Mesendoderm (in vitro differentiated cells): ENCODE measurements at regions not wholly inside any gene's neighbourhood (a gene's known extent, or its start where the extent isn't known, plus 50 kb on each side); places are given as distances from the start of the nearest gene placed in this dataset.

Experiments used
- DNase-seq: peaks from one replicate; pipeline ENCODE4 v3.0.0; 2013
- H2AK5ac ChIP-seq: 2 replicates; pipeline ENCODE4 v1.6.1; 2013; ENCODE audit warnings: low read length, inconsistent platforms
- H2BK120ac ChIP-seq: 2 replicates; pipeline ENCODE4 v1.6.1; 2013; ENCODE audit warnings: low read depth, mild to moderate bottlenecking, low read length, moderate library complexity, mixed read lengths
- H2BK15ac ChIP-seq: replicated peaks from 2 replicates; pipeline ENCODE4 v1.6.1; 2013; ENCODE audit warnings: low read depth, mild to moderate bottlenecking, moderate library complexity
- H2BK5ac ChIP-seq: 2 replicates; pipeline ENCODE4 v1.6.1; 2013; ENCODE audit warnings: low read length, inconsistent platforms
- H3K18ac ChIP-seq: 2 replicates; pipeline ENCODE4 v1.6.1; 2013; ENCODE audit warnings: mild to moderate bottlenecking, low read length, mixed read lengths
- H3K23ac ChIP-seq: one replicate; pipeline ENCODE4 v1.6.1; 2013; ENCODE audit warnings: low read length
- H3K27ac ChIP-seq: 2 replicates; pipeline ENCODE4 v1.5.1; 2013; ENCODE audit warnings: low read depth, mild to moderate bottlenecking, inconsistent platforms, low read length, moderate library complexity
- H3K27me3 ChIP-seq: 2 replicates; pipeline ENCODE4 v1.6.1; 2013; ENCODE audit warnings: low read length, control low read depth, mild to moderate bottlenecking, inconsistent platforms; ENCODE audit not compliant: insufficient read depth, poor library complexity
- H3K36me3 ChIP-seq: 2 replicates; pipeline ENCODE4 v1.6.1; 2013; ENCODE audit warnings: low read length, inconsistent platforms; ENCODE audit not compliant: control insufficient read depth, insufficient read depth
- H3K4ac ChIP-seq: one replicate; pipeline ENCODE4 v1.6.1; 2013; ENCODE audit warnings: low read depth, mild to moderate bottlenecking, low read length, moderate library complexity
- H3K4me1 ChIP-seq: 2 replicates; pipeline ENCODE4 v1.6.1; 2013; ENCODE audit warnings: low read depth, low read length, inconsistent platforms; ENCODE audit not compliant: control insufficient read depth
- H3K4me2 ChIP-seq: 2 replicates; pipeline ENCODE4 v1.6.1; 2013; ENCODE audit warnings: low read length
- H3K4me3 ChIP-seq: 2 replicates; pipeline ENCODE4 v1.5.1; 2013; ENCODE audit warnings: mild to moderate bottlenecking, low read length
- H3K56ac ChIP-seq: one replicate; pipeline ENCODE4 v1.6.1; 2013; ENCODE audit warnings: low read length
- H3K79me1 ChIP-seq: 2 replicates; pipeline ENCODE4 v1.6.1; 2013; ENCODE audit warnings: low read length, inconsistent platforms
- H3K79me2 ChIP-seq: 2 replicates; pipeline ENCODE4 v1.6.1; 2013; ENCODE audit warnings: mild to moderate bottlenecking, low read length; ENCODE audit not compliant: control insufficient read depth, insufficient read depth
- H3K9ac ChIP-seq: 2 replicates; pipeline ENCODE4 v1.6.1; 2013; ENCODE audit warnings: low read length, inconsistent platforms
- H4K5ac ChIP-seq: one replicate; pipeline ENCODE4 v1.6.1; 2013; ENCODE audit warnings: low read length
- H4K8ac ChIP-seq: one replicate; pipeline ENCODE4 v1.6.1; 2013; ENCODE audit warnings: low read depth, mild to moderate bottlenecking, control low read depth, low read length, moderate library complexity
- WGBS: extraction: QIAGEN DNeasy Blood & Tissue Kit; methylation state at CpG from one replicate; pipeline ENCODE4 v1.1.7; 2013; ENCODE audit warnings: low lambda C conversion rate, missing lambda C conversion rate; ENCODE audit not compliant: insufficient coverage; ENCODE audit errors: extremely low coverage; 5-methylcytosine and 5-hydroxymethylcytosine counted together

GRCh38 chr6:104604685-104605084 lies 255.0 kb downstream of the HACE1 start:
- Histone ChIP-seq H3K4me1 (peaks cover 2% of the 10 kb centered on the region), H3K79me1 (no peaks in the 10 kb centered on the region), H3K4me2 (no peak overlapping the region), H3K36me3 (no peaks in the 10 kb centered on the region), H3K9ac (no peak overlapping the region), H3K23ac (no peak overlapping the region), H4K8ac (no peak overlapping the region), H2AK5ac (no peak overlapping the region), H3K56ac (no peak overlapping the region), H2BK5ac (no peak overlapping the region), H3K27me3 (no peaks in the 10 kb centered on the region), H3K18ac (no peak overlapping the region), H2BK120ac (no peak overlapping the region), H3K79me2 (no peaks in the 10 kb centered on the region), H2BK15ac (no peak overlapping the region), H3K27ac (no peak overlapping the region), H3K4ac (no peak overlapping the region), H4K5ac (no peak overlapping the region), H3K4me3 (no peak overlapping the region)
- DNase-seq = no peak
- no CpG with 5 or more reads among the region's 2 CpGs for WGBS

- H3K27me3 ChIP-seq = no peaks in the 10 kb centered on the region
- no peak overlapping the region for H2BK15ac ChIP-seq
- peaks cover 2% of the 10 kb centered on the region for H3K4me1 ChIP-seq
- no peak overlapping the region for H2BK120ac ChIP-seq
- no peak overlapping the region for H3K4me3 ChIP-seq
- no peak overlapping the region for H3K23ac ChIP-seq
- no peaks in the 10 kb centered on the region for H3K79me1 ChIP-seq
- H3K36me3 ChIP-seq = no peaks in the 10 kb centered on the region
- no peak overlapping the region for H4K8ac ChIP-seq
- no peak overlapping the region for H3K18ac ChIP-seq
- H2BK5ac ChIP-seq = no peak overlapping the region
- H3K9ac ChIP-seq = no peak overlapping the region
- H3K4ac ChIP-seq = no peak overlapping the region
- H2AK5ac ChIP-seq = no peak overlapping the region
- WGBS = no CpG with 5 or more reads among the region's 1 CpG
- no peak overlapping the region for H3K56ac ChIP-seq
- H3K4me2 ChIP-seq = no peak overlapping the region
- no peak overlapping the region for H3K27ac ChIP-seq
- DNase-seq = no peak
- H3K79me2 ChIP-seq = no peaks in the 10 kb centered on the region
- H4K5ac ChIP-seq = no peak overlapping the region
These were observed 256.5 kb downstream of the HACE1 start for GRCh38 chr6:104603108-104603745.

- Histone ChIP-seq H3K56ac (no peak overlapping the region), H4K5ac (no peak overlapping the region), H3K4ac (no peak overlapping the region), H3K23ac (no peak overlapping the region), H2BK120ac (no peak overlapping the region), H3K4me1 (peaks cover 10% of the 10 kb centered on the region), H3K36me3 (no peaks in the 10 kb centered on the region), H3K79me2 (no peaks in the 10 kb centered on the region), H3K4me3 (no peak overlapping the region), H4K8ac (no peak overlapping the region), H2BK15ac (no peak overlapping the region), H3K4me2 (no peak overlapping the region), H3K27ac (no peak overlapping the region), H3K18ac (no peak overlapping the region), H3K27me3 (no peaks in the 10 kb centered on the region), H3K79me1 (no peaks in the 10 kb centered on the region), H2BK5ac (no peak overlapping the region), H3K9ac (no peak overlapping the region), H2AK5ac (no peak overlapping the region)
- DNase-seq = no peak
- no CpG with 5 or more reads among the region's 3 CpGs for WGBS
These were observed 258.0 kb downstream of the HACE1 start for GRCh38 chr6:104601721-104602120.

DNA sequence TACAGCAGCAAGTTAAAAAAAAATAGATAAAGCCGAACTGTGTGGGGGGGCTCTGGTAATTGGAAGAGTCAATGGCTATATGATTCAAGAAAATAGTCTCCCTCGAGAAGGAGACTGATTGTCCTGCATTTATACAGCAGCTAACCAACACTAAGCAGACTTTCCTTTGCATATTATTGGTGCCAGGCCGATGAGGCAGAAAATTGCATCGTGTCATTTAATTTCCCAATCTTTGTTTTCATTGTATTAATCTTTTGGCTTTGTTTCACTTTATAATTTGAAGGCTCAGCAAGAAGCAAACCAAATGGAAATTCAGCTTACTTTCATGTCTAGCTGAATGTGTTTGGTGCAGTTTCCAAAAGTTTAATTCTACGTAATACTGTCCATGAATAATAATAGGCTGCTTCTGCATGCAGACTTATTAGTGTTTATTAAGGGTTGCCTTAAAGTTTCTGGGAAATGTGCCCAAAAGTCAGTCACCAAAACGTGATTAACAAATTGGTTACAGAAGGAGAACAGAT lies 258.5 kb downstream of the HACE1 start:
- Histone ChIP-seq H2AK5ac (no peak overlapping the region), H3K4me2 (no peak overlapping the region), H3K23ac (no peak overlapping the region), H3K9ac (no peak overlapping the region), H3K27ac (no peak overlapping the region), H3K79me2 (no peaks in the 10 kb centered on the region), H3K36me3 (no peaks in the 10 kb centered on the region), H2BK5ac (no peak overlapping the region), H4K5ac (no peak overlapping the region), H3K18ac (no peak overlapping the region), H3K4me1 (peaks cover 10% of the 10 kb centered on the region), H2BK15ac (no peak overlapping the region), H3K56ac (no peak overlapping the region), H3K4me3 (no peak overlapping the region), H3K4ac (no peak overlapping the region), H3K79me1 (no peaks in the 10 kb centered on the region), H4K8ac (no peak overlapping the region), H3K27me3 (no peaks in the 10 kb centered on the region), H2BK120ac (no peak overlapping the region)
- WGBS = no CpG with 5 or more reads among the region's 6 CpGs
- no peak for DNase-seq

DNA sequence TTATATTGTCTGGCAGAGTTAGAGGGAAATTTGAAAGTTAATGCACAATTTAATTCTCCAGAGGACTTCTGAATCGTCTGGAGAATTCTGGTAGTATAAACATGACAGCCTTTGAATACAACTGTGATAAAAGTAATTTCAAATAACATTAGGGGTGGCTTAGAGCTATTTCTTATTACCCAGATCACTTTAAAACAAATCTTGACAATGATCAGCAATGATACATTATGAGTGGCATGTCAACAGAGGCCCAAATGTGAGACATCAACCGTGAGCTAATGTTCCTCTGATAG lies 259.1 kb downstream of the HACE1 start:
- H3K4me3 ChIP-seq = no peak overlapping the region
- WGBS = no CpG with 5 or more reads among the region's 2 CpGs

More for the DNA sequence above, 259.1 kb downstream of the HACE1 start:
- Histone ChIP-seq H3K79me1 (no peaks in the 10 kb centered on the region), H4K5ac (no peak overlapping the region), H3K4me2 (no peak overlapping the region), H4K8ac (no peak overlapping the region), H2AK5ac (no peak overlapping the region), H3K36me3 (no peaks in the 10 kb centered on the region), H2BK120ac (no peak overlapping the region), H2BK5ac (no peak overlapping the region), H3K4ac (no peak overlapping the region), H3K56ac (no peak overlapping the region), H3K27me3 (no peaks in the 10 kb centered on the region), H3K27ac (no peak overlapping the region), H3K4me1 (peaks cover 10% of the 10 kb centered on the region), H3K79me2 (no peaks in the 10 kb centered on the region), H3K18ac (no peak overlapping the region), H3K9ac (no peak overlapping the region), H2BK15ac (no peak overlapping the region), H3K23ac (no peak overlapping the region)
- DNase-seq = no peak
